H9 (cell line): ENCODE measurements at regions not wholly inside any gene's neighbourhood (a gene's known extent, or its start where the extent isn't known, plus 50 kb on each side); places are given as distances from the start of the nearest gene placed in this dataset.

Source experiments
- DNase-seq: peaks from one replicate; pipeline ENCODE4 v3.0.0-alpha.2; 2017
- H2AFZ ChIP-seq: one replicate; pipeline ENCODE4 v1.6.1; 2013; ENCODE audit warnings: mild to moderate bottlenecking, low read length, control low read depth, moderate library complexity
- H2AK5ac ChIP-seq: 2 replicates; pipeline ENCODE4 v1.6.1; 2013; ENCODE audit warnings: low read length, control low read depth, mixed read lengths; ENCODE audit not compliant: insufficient read length
- H2BK120ac ChIP-seq: one replicate; pipeline ENCODE4 v1.6.1; 2013; ENCODE audit warnings: low read depth, mild to moderate bottlenecking, low read length, control low read depth, inconsistent platforms; ENCODE audit not compliant: poor library complexity, severe bottlenecking
- H2BK12ac ChIP-seq: 2 replicates; pipeline ENCODE4 v1.6.1; 2013; ENCODE audit warnings: low read length, control low read depth, mixed read lengths, low read depth; ENCODE audit not compliant: insufficient read length
- H2BK15ac ChIP-seq: 2 replicates; pipeline ENCODE4 v1.6.1; 2013; ENCODE audit warnings: low read depth, low read length, control low read depth
- H2BK20ac ChIP-seq: one replicate; pipeline ENCODE4 v1.6.1; 2013; ENCODE audit warnings: low read depth, mild to moderate bottlenecking, low read length, control low read depth, inconsistent platforms; ENCODE audit not compliant: poor library complexity, severe bottlenecking
- H2BK5ac ChIP-seq: 2 replicates; pipeline ENCODE4 v1.6.1; 2013; ENCODE audit warnings: low read length, control low read depth, mixed read lengths; ENCODE audit not compliant: insufficient read length
- H3K14ac ChIP-seq: 2 replicates; pipeline ENCODE4 v1.6.1; 2013; ENCODE audit warnings: low read length, control low read depth; ENCODE audit not compliant: insufficient read depth
- H3K18ac ChIP-seq: 2 replicates; pipeline ENCODE4 v1.6.1; 2013; ENCODE audit warnings: low read depth, mild to moderate bottlenecking, mixed read lengths, low read length, control low read depth; ENCODE audit not compliant: insufficient read length
- H3K23ac ChIP-seq: 2 replicates; pipeline ENCODE4 v1.6.1; 2013; ENCODE audit warnings: low read length, control low read depth, mixed read lengths, low read depth; ENCODE audit not compliant: insufficient read length
- H3K23me2 ChIP-seq: 2 replicates; pipeline ENCODE4 v1.6.1; 2013; ENCODE audit warnings: low read depth, mild to moderate bottlenecking, mixed read lengths, low read length, control low read depth; ENCODE audit not compliant: insufficient read length, poor library complexity, severe bottlenecking
- H3K27ac ChIP-seq: 2 replicates; pipeline ENCODE4 v1.5.1; 2013; ENCODE audit warnings: low read length, control low read depth, mixed read lengths, low read depth; ENCODE audit not compliant: insufficient read length
- H3K27me3 ChIP-seq: 2 replicates; pipeline ENCODE4 v1.6.1; 2013; ENCODE audit warnings: low read length, control low read depth, inconsistent platforms; ENCODE audit not compliant: insufficient read depth
- H3K4ac ChIP-seq: 2 replicates; pipeline ENCODE4 v1.6.1; 2013; ENCODE audit warnings: low read depth, mild to moderate bottlenecking, control low read depth, inconsistent platforms, low read length, moderate library complexity
- H3K4me1 ChIP-seq: 2 replicates; pipeline ENCODE4 v1.6.1; 2013; ENCODE audit warnings: low read length, control low read depth, inconsistent platforms; ENCODE audit not compliant: insufficient read depth
- H3K4me2 ChIP-seq: 2 replicates; pipeline ENCODE4 v1.6.1; 2013; ENCODE audit warnings: low read length, control low read depth, mixed read lengths; ENCODE audit not compliant: insufficient read length, insufficient read depth
- H3K56ac ChIP-seq: 2 replicates; pipeline ENCODE4 v1.6.1; 2013; ENCODE audit warnings: low read depth, mild to moderate bottlenecking, mixed read lengths, low read length, control low read depth; ENCODE audit not compliant: insufficient read length
- H3K79me1 ChIP-seq: 2 replicates; pipeline ENCODE4 v1.6.1; 2013; ENCODE audit warnings: low read depth, mild to moderate bottlenecking, moderate library complexity, low read length, control low read depth, inconsistent platforms; ENCODE audit not compliant: insufficient read depth, poor library complexity, severe bottlenecking
- H3K79me2 ChIP-seq: 2 replicates; pipeline ENCODE4 v1.6.1; 2013; ENCODE audit warnings: low read length, control low read depth, inconsistent platforms; ENCODE audit not compliant: insufficient read depth
- H3K9ac ChIP-seq: 2 replicates; pipeline ENCODE4 v1.6.1; 2013; ENCODE audit warnings: low read length, control low read depth, mixed read lengths; ENCODE audit not compliant: insufficient read length; ENCODE audit errors: extremely low read depth
- H3K9me3 ChIP-seq: one replicate; pipeline ENCODE4 v1.6.1; 2013; ENCODE audit warnings: low read depth, low read length, inconsistent platforms; ENCODE audit not compliant: control insufficient read depth
- H3T11ph ChIP-seq: one replicate; pipeline ENCODE4 v1.6.1; 2013; ENCODE audit warnings: mild to moderate bottlenecking, low read length, control low read depth, inconsistent platforms
- H4K20me1 ChIP-seq: one replicate; pipeline ENCODE4 v1.6.1; 2013; ENCODE audit not compliant: control insufficient read depth, insufficient read length, insufficient read depth
- H4K5ac ChIP-seq: 2 replicates; pipeline ENCODE4 v1.6.1; 2013; ENCODE audit warnings: low read depth, mild to moderate bottlenecking, mixed read lengths, low read length, control low read depth; ENCODE audit not compliant: insufficient read length
- H4K8ac ChIP-seq: replicated peaks from 2 replicates; pipeline ENCODE4 v1.6.1; 2013; ENCODE audit warnings: low read length, control low read depth, mixed read lengths, low read depth; ENCODE audit not compliant: insufficient read length
- H4K91ac ChIP-seq: 2 replicates; pipeline ENCODE4 v1.6.1; 2013; ENCODE audit warnings: low read depth, mild to moderate bottlenecking, moderate library complexity, mixed read lengths, low read length, control low read depth; ENCODE audit not compliant: insufficient read length
- H3K27ac Mint-ChIP-seq, 3 experiments: 2 replicates in 2 of 3; 3 replicates in 1 of 3; pipeline ENCODE4 v1.8.0; 2020 to 2021; ENCODE audit warnings: mixed read lengths in 3 of 3, mild to moderate bottlenecking in 1 of 3, moderate library complexity in 1 of 3
- H3K27me3 Mint-ChIP-seq: 2 replicates; pipeline ENCODE4 v1.8.0; 2021; ENCODE audit warnings: low read depth, mild to moderate bottlenecking, moderate library complexity, mixed read lengths
- H3K36me3 Mint-ChIP-seq, 3 experiments: 2 replicates in 2 of 3; 3 replicates in 1 of 3; pipeline ENCODE4 v1.8.0; 2020 to 2021; ENCODE audit warnings: low read depth in 3 of 3, mixed read lengths in 3 of 3; ENCODE audit not compliant: insufficient read depth in 1 of 3
- H3K4me1 Mint-ChIP-seq, 2 experiments: 2 replicates each; pipeline ENCODE4 v1.8.0; 2020; ENCODE audit warnings: mixed read lengths in 2 of 2
- H3K4me3 Mint-ChIP-seq, 2 experiments: 2 replicates in 1 of 2; 3 replicates in 1 of 2; pipeline ENCODE4 v1.8.0; 2020 to 2021; ENCODE audit warnings: mild to moderate bottlenecking in 2 of 2, mixed read lengths in 2 of 2, moderate library complexity in 1 of 2
- H3K9me3 Mint-ChIP-seq, 2 experiments: 2 replicates in 1 of 2; 3 replicates in 1 of 2; pipeline ENCODE4 v1.8.0; 2020; ENCODE audit warnings: mild to moderate bottlenecking in 2 of 2, mixed read lengths in 2 of 2, moderate library complexity in 1 of 2
- CTCF ChIP-seq: fragments of 200-600 bp; sonication (generic); conservative IDR thresholded peaks from 3 replicates; pipeline ENCODE4 v1.8.0; 2021; ENCODE audit warnings: antibody characterized with exemption, mild to moderate bottlenecking
- WGBS: extraction: QIAGEN DNeasy Blood & Tissue Kit; methylation state at CpG from one replicate; pipeline ENCODE4 v1.1.7; 2013; ENCODE audit warnings: missing lambda C conversion rate, low lambda C conversion rate, mixed read lengths; ENCODE audit not compliant: insufficient read length; ENCODE audit errors: extremely low coverage; 5-methylcytosine and 5-hydroxymethylcytosine counted together

GRCh38 chr5:39979-40583, 51.9 kb upstream of the PLEKHG4B start:
- no peak overlapping the region for H2AK5ac ChIP-seq
- no peak overlapping the region for H2BK120ac ChIP-seq
- Mint-ChIP-seq H3K4me3 (no peak overlapping the region), H3K27ac (no peak overlapping the region), H3K9me3 (no peaks in the 10 kb centered on the region), H3K4me1 (no peaks in the 10 kb centered on the region), H3K36me3 (no peaks in the 10 kb centered on the region), H3K27me3 (peaks cover 45% of the 10 kb centered on the region)
- H3K14ac ChIP-seq = no peak overlapping the region
- no peak overlapping the region for H3K4ac ChIP-seq
- no peak overlapping the region for H3K56ac ChIP-seq
- H3K4me1 ChIP-seq = no peaks in the 10 kb centered on the region
- no peak overlapping the region for H2BK12ac ChIP-seq
- H3K23ac ChIP-seq = no peak overlapping the region
- no peak overlapping the region for H2BK15ac ChIP-seq
- H3K27me3 ChIP-seq = no peaks in the 10 kb centered on the region
- no peak overlapping the region for H4K5ac ChIP-seq
- H3K9me3 ChIP-seq = no peaks in the 10 kb centered on the region
- no peak overlapping the region for H4K91ac ChIP-seq
- no peak for DNase-seq
- H4K20me1 ChIP-seq = no peaks in the 10 kb centered on the region
- WGBS = no CpG with 5 or more reads among the region's 13 CpGs
- no peak overlapping the region for H3K4me2 ChIP-seq
- H2BK5ac ChIP-seq = no peak overlapping the region
- H2AFZ ChIP-seq = no peak overlapping the region
- H3T11ph ChIP-seq = no peak overlapping the region
- H3K79me2 ChIP-seq = no peaks in the 10 kb centered on the region
- no peaks in the 10 kb centered on the region for H3K23me2 ChIP-seq
- TF ChIP-seq CTCF = no peak
- no peaks in the 10 kb centered on the region for H3K79me1 ChIP-seq
- no peak overlapping the region for H4K8ac ChIP-seq
- no peak overlapping the region for H3K9ac ChIP-seq
- no peak overlapping the region for H3K18ac ChIP-seq
- H2BK20ac ChIP-seq = no peak overlapping the region
- no peak overlapping the region for H3K27ac ChIP-seq
